ENCODE measurements at regions not wholly inside any gene's neighbourhood (a gene's known extent, or its start where the extent isn't known, plus 50 kb on each side); places are given as distances from the start of the nearest gene placed in this dataset.
"Not testable (repeated sequence)": the region's sequence is repeated elsewhere in the genome, so short reads cannot be mapped to it uniquely, and the experiment has no call there.

GRCh38 chr9:87410047-87411005 lies 87.3 kb upstream of the DAPK1 start:
- DNase-seq (ENCODE audit: low spot score): not testable (repeated sequence)

GRCh38 chr9:87420884-87421283 lies 76.8 kb upstream of the DAPK1 start:
- DNase-seq (ENCODE audit: low spot score): no peak

- DNase-seq (ENCODE audit: low spot score): no peak
Measured at GRCh38 chr9:87421734-87422133, 75.9 kb upstream of the DAPK1 start.

DNA sequence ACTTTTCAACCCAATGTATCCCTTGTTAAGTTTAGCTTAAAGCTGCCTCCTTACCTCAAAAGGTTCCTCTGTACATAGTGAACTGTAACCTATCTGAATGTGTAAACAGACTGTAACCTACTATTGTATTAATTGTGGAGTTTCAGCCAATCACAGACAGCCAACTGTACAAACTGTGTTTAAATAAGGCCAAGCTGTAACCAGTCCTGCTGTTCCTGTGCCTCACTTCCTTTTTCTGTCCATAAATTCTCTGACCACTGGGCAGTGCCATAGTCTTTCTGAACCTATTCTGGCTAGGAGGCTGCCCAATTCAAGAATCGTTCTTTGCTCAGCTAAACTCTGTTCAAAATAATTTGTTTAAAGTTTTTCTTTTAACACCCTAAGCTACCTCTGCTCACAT lies 74.7 kb upstream of the DAPK1 start:
- DNase-seq (ENCODE audit: low spot score): no peak

DNA sequence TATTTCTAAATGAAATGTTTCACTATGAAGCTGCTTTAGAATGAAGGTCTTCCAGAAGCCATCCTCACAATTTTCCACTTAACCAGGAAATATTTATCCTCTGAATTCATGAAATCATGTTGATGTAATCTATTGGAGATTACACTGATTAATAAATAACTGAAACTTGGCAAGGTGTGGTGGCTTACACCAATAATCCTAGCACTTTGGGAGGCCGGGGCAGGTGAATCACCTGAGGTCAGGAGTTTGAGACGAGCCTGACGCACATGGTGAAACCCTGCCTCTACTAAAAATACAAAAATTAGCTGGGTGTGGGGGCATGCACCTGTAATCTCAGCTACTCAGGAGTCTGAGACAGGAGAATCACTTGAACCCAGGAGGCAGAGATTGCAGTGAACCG lies 73.8 kb upstream of the DAPK1 start:
- DNase-seq (ENCODE audit: low spot score): not testable (repeated sequence)

- DNase-seq (ENCODE audit: low spot score): no peak
Measured at GRCh38 chr9:87425202-87425601, 72.5 kb upstream of the DAPK1 start.

GRCh38 chr9:87427851-87428506 lies 69.7 kb upstream of the DAPK1 start:
- no peak for DNase-seq (ENCODE audit: low spot score)

GRCh38 chr9:87428659-87429058 lies 69.0 kb upstream of the DAPK1 start:
- no peak for DNase-seq (ENCODE audit: low spot score)

DNA sequence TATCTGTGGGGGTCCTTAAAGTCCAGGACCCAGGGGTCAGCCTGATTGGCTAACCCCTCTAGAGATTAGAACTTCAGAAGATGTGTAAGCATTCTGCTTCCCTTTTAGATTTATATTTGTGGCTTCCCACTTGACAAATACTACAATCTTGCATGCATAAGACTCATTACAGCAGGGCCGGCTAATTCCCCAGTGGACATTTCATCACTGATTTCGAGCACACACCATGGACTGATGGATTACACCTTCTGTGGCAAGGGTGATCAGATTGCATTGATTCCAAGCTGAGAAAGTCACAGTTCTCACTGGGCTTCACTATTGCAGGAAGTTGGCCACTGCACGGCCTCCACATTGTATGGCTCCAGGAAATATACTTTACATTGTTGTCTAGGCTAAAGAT lies 65.8 kb upstream of the DAPK1 start:
- DNase-seq (ENCODE audit: low spot score): no peak

- no peak for DNase-seq (ENCODE audit: low spot score)
Measured at GRCh38 chr9:87433853-87434252, 63.8 kb upstream of the DAPK1 start.

DNA sequence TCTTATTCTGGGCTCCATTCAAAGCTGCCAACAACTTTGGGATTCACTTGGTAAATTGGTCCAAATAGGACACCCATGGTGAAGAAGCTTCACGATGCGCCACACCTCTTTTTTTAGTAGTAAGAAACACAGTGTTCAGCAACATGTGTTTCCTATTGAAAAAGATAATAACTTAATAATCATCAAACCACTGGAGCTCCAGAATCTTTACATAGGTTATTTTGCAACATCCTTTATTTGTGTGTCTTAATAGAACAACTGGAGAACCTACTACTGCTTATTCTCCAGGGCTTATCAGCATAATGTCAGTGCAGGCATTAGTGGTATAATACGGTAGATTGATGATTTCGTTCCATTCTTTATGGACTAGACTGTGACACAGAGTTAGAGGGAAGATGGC lies 63.3 kb upstream of the DAPK1 start:
- DNase-seq (ENCODE audit: low spot score): no peak

DNA sequence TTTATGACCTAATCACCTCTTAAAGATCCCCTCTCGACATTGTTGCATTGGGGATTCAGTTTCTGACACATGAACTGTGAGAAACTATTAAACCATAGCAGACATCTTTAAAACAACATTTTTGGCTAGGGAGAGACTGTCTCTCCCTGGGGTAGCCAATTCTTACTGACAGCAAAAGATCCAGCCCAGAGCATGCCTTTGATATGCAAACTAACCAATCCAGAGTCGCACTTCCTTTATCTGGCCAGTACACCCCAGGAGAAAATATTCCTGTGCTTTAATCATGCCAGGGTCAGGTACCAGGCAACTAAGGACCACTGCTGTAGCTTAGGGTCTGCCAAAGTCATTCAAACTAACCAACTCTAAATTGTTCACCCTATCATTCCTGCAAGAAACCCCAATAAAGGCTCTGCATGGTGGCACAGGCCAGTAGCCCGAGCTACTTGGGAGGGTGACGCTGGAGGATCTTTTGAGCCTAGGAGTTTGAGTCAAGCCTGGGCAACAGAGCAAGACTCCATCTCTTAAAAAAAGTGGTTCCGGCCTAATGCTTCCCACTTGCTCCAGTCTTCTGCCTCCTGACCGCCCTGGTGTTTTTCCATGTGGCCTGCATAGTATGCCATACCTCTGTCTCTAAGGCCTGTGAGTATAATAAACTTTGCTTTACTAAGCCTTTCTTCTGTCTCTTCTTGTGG lies 62.3 kb upstream of the DAPK1 start:
- DNase-seq (ENCODE audit: low spot score): no peak

- no peak for DNase-seq (ENCODE audit: low spot score)
Measured at GRCh38 chr9:87436716-87437115, 61.0 kb upstream of the DAPK1 start.

- no peak for DNase-seq (ENCODE audit: low spot score)
Measured at GRCh38 chr9:87437966-87438365, 59.7 kb upstream of the DAPK1 start.

GRCh38 chr9:87441251-87441650 lies 56.4 kb upstream of the DAPK1 start:
- DNase-seq (ENCODE audit: low spot score): no peak

DNA sequence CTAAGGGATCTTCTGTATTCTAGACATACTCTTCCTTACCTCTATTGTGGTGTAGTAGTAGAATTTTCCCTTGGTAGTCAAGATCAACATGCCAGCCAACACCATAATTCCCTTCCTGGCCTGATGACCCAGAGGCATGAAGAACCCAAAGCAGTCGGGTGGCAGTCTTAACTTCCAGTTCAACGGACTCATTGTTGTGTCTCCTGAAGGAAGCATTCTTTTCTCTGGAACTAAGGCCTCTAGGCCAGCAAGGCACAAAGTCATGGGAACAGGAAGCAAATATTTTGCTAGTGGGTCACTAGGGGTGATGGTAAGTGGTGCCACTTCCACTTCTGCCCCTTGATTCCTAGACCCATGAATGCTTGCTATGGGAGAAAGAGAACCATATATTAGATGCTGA lies 55.2 kb upstream of the DAPK1 start:
- DNase-seq (ENCODE audit: low spot score): no peak

DNA sequence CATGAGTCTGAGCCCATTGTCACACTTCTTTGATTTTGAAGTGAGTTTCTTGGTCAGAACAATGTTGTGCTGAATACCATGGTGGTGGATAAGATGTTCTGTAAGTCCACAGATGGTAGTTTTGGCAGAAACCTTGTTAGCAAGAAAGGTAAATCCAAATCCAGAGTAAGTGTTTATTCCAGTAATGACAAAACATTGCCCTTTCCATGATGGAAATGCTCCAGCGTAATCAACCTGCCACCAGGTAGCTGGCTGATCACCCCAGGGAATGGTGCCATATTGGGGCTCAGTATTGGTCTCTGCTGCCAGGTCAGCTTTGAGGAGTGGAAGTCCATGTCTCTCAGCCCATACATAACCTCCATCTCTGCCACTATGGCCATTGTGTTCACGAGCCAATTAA lies 54.7 kb upstream of the DAPK1 start:
- DNase-seq (ENCODE audit: low spot score): no peak

- no peak for DNase-seq (ENCODE audit: low spot score)
Measured at GRCh38 chr9:87443461-87443860, 54.2 kb upstream of the DAPK1 start.

- no peak for DNase-seq (ENCODE audit: low spot score)
Measured at GRCh38 chr9:87445646-87446045, 52.0 kb upstream of the DAPK1 start.

DNA sequence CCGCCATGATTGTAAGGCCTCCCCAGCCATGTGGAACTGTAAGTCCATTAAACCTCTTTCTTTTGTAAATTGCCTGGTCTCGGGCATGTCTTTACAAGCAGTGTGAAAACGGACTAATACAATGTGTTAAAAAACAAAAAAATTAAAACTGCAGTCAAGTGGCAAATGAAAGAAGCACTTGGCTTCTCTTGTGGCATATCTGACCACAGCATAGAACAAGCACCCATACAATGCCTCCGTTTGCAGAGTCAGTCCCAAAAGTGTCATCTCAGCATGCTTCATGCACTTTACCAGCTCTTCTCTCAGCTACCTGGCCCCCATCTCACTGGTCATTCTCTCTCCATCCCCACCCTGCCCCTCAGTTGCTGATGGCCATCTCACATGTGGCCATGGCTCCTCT lies 51.1 kb upstream of the DAPK1 start:
- DNase-seq (ENCODE audit: low spot score): no peak

DNA sequence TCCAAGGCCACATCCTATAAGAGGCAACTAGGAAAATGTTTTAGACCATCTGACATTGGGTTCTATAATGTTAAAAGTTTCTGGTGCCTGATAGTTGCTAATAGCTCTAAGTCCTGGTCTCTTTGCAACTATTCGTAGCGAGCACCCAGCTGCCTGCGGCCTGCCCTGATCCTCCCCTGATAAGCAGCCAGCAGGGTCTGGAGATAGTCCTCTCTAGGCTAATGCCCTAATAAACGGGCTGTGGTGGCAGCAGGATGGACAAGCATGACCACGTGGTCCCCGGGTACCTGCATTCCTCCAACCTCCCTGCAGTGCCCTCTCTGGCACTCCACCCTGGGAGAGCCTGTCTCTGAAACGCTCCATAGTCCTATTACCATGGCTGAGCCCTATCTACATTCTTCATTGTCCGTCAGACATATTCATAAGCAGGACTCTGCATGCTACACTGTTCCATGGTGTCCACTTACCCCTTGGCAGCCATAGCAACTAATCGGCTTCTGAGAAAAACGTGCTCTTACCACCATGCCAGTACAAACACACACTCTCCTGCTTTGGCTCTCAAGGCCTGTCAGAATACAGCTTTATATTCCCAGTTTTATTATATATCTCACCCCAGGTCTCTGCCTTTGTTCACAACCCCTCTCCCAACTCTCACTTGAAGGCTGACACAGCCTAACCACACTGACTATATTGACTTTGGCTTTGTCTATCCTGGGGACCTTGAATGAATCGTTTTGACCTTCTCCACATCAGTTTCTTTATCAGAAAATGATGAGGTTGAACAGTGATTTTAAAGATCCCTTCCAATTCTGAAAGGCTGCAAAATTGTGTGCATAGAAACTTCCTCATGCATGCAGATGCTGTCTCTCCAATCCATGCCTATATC lies 49.9 kb upstream of the DAPK1 start:
- DNase-seq (ENCODE audit: low spot score): no peak

Data from LoVo (cell line).